Prostate gland (tissue), 2 donors: ENCODE measurements at regions not wholly inside any gene's neighbourhood (a gene's known extent, or its start where the extent isn't known, plus 50 kb on each side); places are given as distances from the start of the nearest gene placed in this dataset.

Experiments
- DNase-seq: peaks from one replicate; pipeline ENCODE4 v3.0.0-alpha.2; 2019; ENCODE audit warnings: low spot score
- H3K27ac ChIP-seq, 2 donors: fragments of 200-600 bp; sonication (generic); 2 replicates each; pipeline ENCODE4 v1.5.1; 2017 to 2019
- H3K27me3 ChIP-seq: fragments of 200-600 bp; sonication (generic); replicated peaks from 2 replicates; pipeline ENCODE4 v1.5.1; 2019; ENCODE audit not compliant: insufficient read depth
- H3K36me3 ChIP-seq, 2 donors: fragments of 200-600 bp; sonication (generic); 1 replicate in 1 of 2; 2 replicates in 1 of 2; pipeline versions ENCODE4 v1.5.1 to v1.8.1; 2017 to 2019
- H3K4me1 ChIP-seq: fragments of 200-600 bp; sonication (generic); replicated peaks from 2 replicates; pipeline ENCODE4 v1.5.1; 2019
- H3K4me3 ChIP-seq, 2 donors: fragments of 200-600 bp; sonication (generic); 2 replicates each; pipeline ENCODE4 v1.5.1; 2017 to 2019
- H3K9me3 ChIP-seq: fragments of 200-600 bp; sonication (generic); 2 replicates; pipeline ENCODE4 v1.5.1; 2017
- CTCF ChIP-seq, 4 experiments: fragments of 200-600 bp in 2 of 4; fragments of 450-650 bp in 2 of 4; sonication (generic) in 2 of 4; IDR thresholded peaks; 1 replicate in 3 of 4; 2 replicates in 1 of 4; pipeline ENCODE4 v1.5.1; 2016 to 2019; ENCODE audit warnings: antibody characterized with exemption in 4 of 4, mild to moderate bottlenecking in 2 of 4, moderate library complexity in 2 of 4
- POLR2A ChIP-seq: fragments of 450-650 bp; IDR thresholded peaks from one replicate; pipeline ENCODE4 v1.6.1; 2016; ENCODE audit warnings: antibody characterized with exemption, mild to moderate bottlenecking
- POLR2AphosphoS5 ChIP-seq: sonication (generic); formaldehyde crosslinking; IDR thresholded peaks from one replicate; pipeline ENCODE4 v1.6.1; 2017; ENCODE audit warnings: antibody characterized with exemption
- WGBS: methylation state at CpG from one replicate; pipeline ENCODE4 v1.1.5; 2018; 5-methylcytosine and 5-hydroxymethylcytosine counted together
- intact Hi-C: fragments of 100-400 bp; cut with DNase I; formaldehyde crosslinking; loops from one replicate; pipeline ENCODE4 v1.14.2; 2022

GRCh38 chr13:107078229-107078765 lies 510.4 kb upstream of the ARGLU1 start:
- no peak for DNase-seq
- no peak overlapping the region for H3K4me3 ChIP-seq
- H3K36me3 ChIP-seq: no peaks in the 10 kb centered on the region
- TF ChIP-seq POLR2AphosphoS5 (no peak), CTCF (IDR thresholded peaks at IDR 0.05) (no peak), POLR2A (no peak)
- 68% methylated on average over 6 of the region's 6 CpGs for WGBS
- H3K27me3 ChIP-seq: no peaks in the 10 kb centered on the region
- intact Hi-C loops: no loop called here
- H3K4me1 ChIP-seq: no peaks in the 10 kb centered on the region
- no peaks in the 10 kb centered on the region for H3K9me3 ChIP-seq
- H3K27ac ChIP-seq: no peak overlapping the region

- Histone ChIP-seq H3K36me3 (no peaks in the 10 kb centered on the region), H3K27me3 (no peaks in the 10 kb centered on the region), H3K9me3 (no peaks in the 10 kb centered on the region), H3K4me1 (no peaks in the 10 kb centered on the region), H3K27ac (no peak overlapping the region), H3K4me3 (no peak overlapping the region)
- TF ChIP-seq CTCF (IDR thresholded peaks at IDR 0.05) (no peak), POLR2A (no peak), POLR2AphosphoS5 (no peak)
- intact Hi-C loops: no loop called here
- WGBS: 69% methylated on average over 3 of the region's 3 CpGs
- no peak for DNase-seq
Measured at GRCh38 chr13:107076801-107077200, 508.9 kb upstream of the ARGLU1 start.

- intact Hi-C loops: no loop called here
- no peaks in the 10 kb centered on the region for H3K4me1 ChIP-seq
- H3K27ac ChIP-seq: no peak overlapping the region
- WGBS: 88% methylated on average over 6 of the region's 6 CpGs
- DNase-seq: no peak
- H3K9me3 ChIP-seq: no peaks in the 10 kb centered on the region
- H3K4me3 ChIP-seq: no peak overlapping the region
- TF ChIP-seq POLR2A (no peak), CTCF (IDR thresholded peaks at IDR 0.05) (no peak), POLR2AphosphoS5 (no peak)
- no peaks in the 10 kb centered on the region for H3K36me3 ChIP-seq
- no peaks in the 10 kb centered on the region for H3K27me3 ChIP-seq
Measured at GRCh38 chr13:107075576-107075975, 507.6 kb upstream of the ARGLU1 start.

DNA sequence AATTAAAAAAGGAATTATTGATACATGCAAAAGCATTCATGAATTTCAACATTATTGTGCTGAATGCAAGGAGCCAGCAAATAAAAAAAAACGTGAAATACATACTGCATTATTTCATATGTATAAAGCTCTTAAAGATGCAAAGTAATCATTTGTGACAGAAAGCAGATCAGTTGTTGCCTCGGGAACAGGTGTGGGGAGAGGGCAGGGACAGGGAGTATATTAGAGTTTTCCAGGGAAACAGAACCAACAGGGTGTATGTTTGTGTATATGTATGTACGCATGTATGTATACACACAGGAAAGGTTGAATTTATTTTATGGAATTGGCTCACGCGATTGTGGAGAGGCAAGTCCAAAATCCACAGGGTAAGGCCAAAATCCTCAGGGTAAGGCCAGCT lies 502.9 kb upstream of the ARGLU1 start:
- intact Hi-C loops: no loop called here
- DNase-seq: no peak
- Histone ChIP-seq H3K27ac (no peak overlapping the region), H3K9me3 (no peaks in the 10 kb centered on the region), H3K4me3 (no peak overlapping the region), H3K27me3 (no peaks in the 10 kb centered on the region), H3K36me3 (no peaks in the 10 kb centered on the region), H3K4me1 (no peaks in the 10 kb centered on the region)
- no peak for TF ChIP-seq POLR2A
- no peak for TF ChIP-seq POLR2AphosphoS5
- TF ChIP-seq CTCF (IDR thresholded peaks at IDR 0.05): no peak
- 69% methylated on average over 5 of the region's 5 CpGs for WGBS

DNA sequence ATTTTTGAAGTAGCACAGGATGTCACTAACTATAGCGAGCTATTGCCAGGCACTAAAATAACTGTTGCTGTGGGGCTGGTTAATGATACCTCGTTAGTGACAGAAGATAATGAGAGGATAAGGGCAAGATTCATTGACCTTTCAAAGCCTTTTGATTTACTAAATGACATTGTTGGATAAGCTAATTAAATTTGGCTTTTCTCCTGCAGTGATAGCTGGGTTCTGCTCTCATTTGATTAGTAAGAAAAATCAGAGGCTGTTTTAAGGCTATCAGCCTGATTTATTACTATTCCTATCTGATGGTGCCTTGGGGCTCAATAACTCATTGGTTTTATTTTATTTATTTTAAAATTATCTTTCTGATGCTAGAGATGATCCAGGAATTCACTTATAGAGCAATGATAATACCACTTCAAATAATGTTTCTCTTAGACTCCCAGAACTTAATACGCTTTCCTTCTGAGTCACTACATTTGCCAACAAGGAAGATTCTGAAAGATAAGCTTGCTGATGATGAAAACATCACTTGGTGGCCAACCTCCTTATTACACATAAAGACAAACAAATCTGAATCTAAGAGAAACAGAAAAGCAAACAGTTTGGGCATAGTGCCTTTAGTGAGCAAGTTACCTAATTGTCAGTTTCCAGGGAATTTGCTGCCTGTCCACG lies 501.3 kb upstream of the ARGLU1 start:
- Histone ChIP-seq H3K4me1 (no peaks in the 10 kb centered on the region), H3K36me3 (no peaks in the 10 kb centered on the region), H3K9me3 (no peaks in the 10 kb centered on the region), H3K27me3 (no peaks in the 10 kb centered on the region), H3K27ac (no peak overlapping the region), H3K4me3 (no peak overlapping the region)
- DNase-seq: no peak
- intact Hi-C loops: no loop called here
- WGBS: 34% methylated on average over 4 of the region's 4 CpGs
- TF ChIP-seq POLR2A: no peak
- no peak for TF ChIP-seq POLR2AphosphoS5
- no peak for TF ChIP-seq CTCF (IDR thresholded peaks at IDR 0.05)
